Left lung (tissue), 4 donors: ENCODE measurements at regions not wholly inside any gene's neighbourhood (a gene's known extent, or its start where the extent isn't known, plus 50 kb on each side); places are given as distances from the start of the nearest gene placed in this dataset.

Source experiments
- ATAC-seq: fragments of 200-7000 bp; cut with Tn5 transposase; one replicate; pipeline ENCODE4 v1.9.1; 2020; ENCODE audit warnings: moderate library complexity
- DNase-seq, 4 donors: peaks; one replicate each; pipeline ENCODE4 v3.0.0-alpha.2; 2013 to 2020
- H3K27ac ChIP-seq, 2 donors: fragments of 200-600 bp; sonication (generic) in 1 of 2; one replicate each; pipeline versions ENCODE4 v1.5.0 to v1.8.0; 2020 to 2021
- H3K27me3 ChIP-seq, 2 donors: fragments of 200-600 bp; sonication (generic) in 1 of 2; one replicate each; pipeline versions ENCODE4 v1.5.0 to v1.8.0; 2020 to 2021
- H3K36me3 ChIP-seq, 2 donors: fragments of 200-600 bp; sonication (generic) in 1 of 2; one replicate each; pipeline versions ENCODE4 v1.5.0 to v1.8.0; 2020 to 2021
- H3K4me1 ChIP-seq, 2 donors: fragments of 200-600 bp; one replicate each; pipeline ENCODE4 v1.8.0; 2021
- H3K4me3 ChIP-seq, 2 donors: fragments of 200-600 bp; sonication (generic) in 1 of 2; one replicate each; pipeline versions ENCODE4 v1.5.0 to v1.8.0; 2020 to 2021; ENCODE audit warnings: mild to moderate bottlenecking in 1 of 2
- H3K9me3 ChIP-seq, 2 donors: fragments of 200-600 bp; sonication (generic) in 1 of 2; one replicate each; pipeline versions ENCODE4 v1.5.0 to v1.8.0; 2020 to 2021
- intact Hi-C, 2 donors: fragments of 100-400 bp; cut with DNase I; formaldehyde crosslinking; loops; one replicate each; pipeline versions ENCODE4 v1.11.2 to v1.14.2; 2022
- TF ChIP-seq, protein P1 (sequence below), 2 donors: fragments of 200-600 bp; sonication (generic) in 1 of 2; IDR thresholded peaks; one replicate each; pipeline versions ENCODE4 v1.5.0 to v1.8.0; 2021; ENCODE audit warnings: antibody characterized with exemption in 2 of 2
- donor health status: DM: no; HTN: yes; CAD: no.
- donor health status: DM: no; HTN: no; CAD: no.

- ATAC-seq (no peak), DNase-seq (no peak)
- no peak overlapping the region for H3K4me3 ChIP-seq
- TF ChIP-seq, protein P1, sequence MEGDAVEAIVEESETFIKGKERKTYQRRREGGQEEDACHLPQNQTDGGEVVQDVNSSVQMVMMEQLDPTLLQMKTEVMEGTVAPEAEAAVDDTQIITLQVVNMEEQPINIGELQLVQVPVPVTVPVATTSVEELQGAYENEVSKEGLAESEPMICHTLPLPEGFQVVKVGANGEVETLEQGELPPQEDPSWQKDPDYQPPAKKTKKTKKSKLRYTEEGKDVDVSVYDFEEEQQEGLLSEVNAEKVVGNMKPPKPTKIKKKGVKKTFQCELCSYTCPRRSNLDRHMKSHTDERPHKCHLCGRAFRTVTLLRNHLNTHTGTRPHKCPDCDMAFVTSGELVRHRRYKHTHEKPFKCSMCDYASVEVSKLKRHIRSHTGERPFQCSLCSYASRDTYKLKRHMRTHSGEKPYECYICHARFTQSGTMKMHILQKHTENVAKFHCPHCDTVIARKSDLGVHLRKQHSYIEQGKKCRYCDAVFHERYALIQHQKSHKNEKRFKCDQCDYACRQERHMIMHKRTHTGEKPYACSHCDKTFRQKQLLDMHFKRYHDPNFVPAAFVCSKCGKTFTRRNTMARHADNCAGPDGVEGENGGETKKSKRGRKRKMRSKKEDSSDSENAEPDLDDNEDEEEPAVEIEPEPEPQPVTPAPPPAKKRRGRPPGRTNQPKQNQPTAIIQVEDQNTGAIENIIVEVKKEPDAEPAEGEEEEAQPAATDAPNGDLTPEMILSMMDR (IDR thresholded peaks at IDR 0.05), result no peak
- H3K9me3 ChIP-seq, result no peaks in the 10 kb centered on the region
- intact Hi-C loops, result no loop called here
- no peaks in the 10 kb centered on the region for H3K36me3 ChIP-seq
- H3K27ac ChIP-seq, result no peak overlapping the region
- no peaks in the 10 kb centered on the region for H3K4me1 ChIP-seq
- H3K27me3 ChIP-seq, result no peaks in the 10 kb centered on the region
Measured at GRCh38 chr1:244150071-244150470, 99.0 kb downstream of the ZBTB18 start.

- intact Hi-C loops, result no loop called here
- Histone ChIP-seq H3K27ac (no peak overlapping the region), H3K4me3 (no peak overlapping the region), H3K4me1 (no peaks in the 10 kb centered on the region), H3K36me3 (no peaks in the 10 kb centered on the region), H3K27me3 (no peaks in the 10 kb centered on the region), H3K9me3 (no peaks in the 10 kb centered on the region)
- TF ChIP-seq, protein P1 (IDR thresholded peaks at IDR 0.05), result no peak
- ATAC-seq (no peak), DNase-seq (no peak)
Measured at GRCh38 chr1:244150665-244151064, 99.6 kb downstream of the ZBTB18 start.

DNA sequence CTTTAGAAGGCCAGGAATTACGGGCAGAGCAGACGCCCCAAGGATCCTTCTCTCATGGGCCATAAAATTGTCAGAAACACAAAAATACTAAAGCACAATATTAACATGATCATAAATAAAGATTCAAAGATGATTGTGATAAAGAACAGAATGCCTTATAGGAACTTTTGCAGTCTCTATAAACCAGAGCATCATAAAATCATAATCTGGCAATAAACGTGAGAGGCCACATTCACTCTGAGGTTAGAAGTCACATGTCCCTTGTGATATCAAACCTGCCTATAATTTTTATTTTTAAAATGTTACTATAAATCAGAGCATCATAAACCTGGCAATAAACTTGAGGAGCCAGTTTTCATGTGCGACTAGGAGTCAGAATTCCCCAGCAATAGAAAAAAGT, 100.5 kb downstream of the ZBTB18 start:
- no peak overlapping the region for H3K27ac ChIP-seq
- DNase-seq (no peak), ATAC-seq (no peak)
- H3K36me3 ChIP-seq, result no peaks in the 10 kb centered on the region
- H3K9me3 ChIP-seq, result no peaks in the 10 kb centered on the region
- TF ChIP-seq, protein P1 (IDR thresholded peaks at IDR 0.05), result no peak
- H3K4me3 ChIP-seq, result no peak overlapping the region
- no peaks in the 10 kb centered on the region for H3K4me1 ChIP-seq
- H3K27me3 ChIP-seq, result no peaks in the 10 kb centered on the region
- intact Hi-C loops, result no loop called here

DNA sequence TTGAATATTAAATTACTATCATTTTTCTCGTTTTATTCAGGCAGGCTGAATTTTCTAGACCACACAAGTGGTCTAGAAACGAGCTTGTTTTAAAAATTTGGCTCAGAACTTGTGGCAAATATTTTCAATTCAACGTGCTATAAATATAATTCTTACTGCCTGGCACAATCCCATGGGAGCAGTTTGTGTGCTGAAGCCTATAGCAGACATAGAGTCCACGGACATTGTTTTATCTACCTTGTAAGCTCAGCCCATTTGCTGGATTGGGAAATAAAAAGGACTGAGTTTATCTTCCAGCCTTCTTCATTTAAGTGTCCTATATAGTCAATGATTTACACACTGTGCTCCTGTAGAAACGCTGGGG, 103.4 kb downstream of the ZBTB18 start:
- Histone ChIP-seq H3K27me3 (no peaks in the 10 kb centered on the region), H3K27ac (no peak overlapping the region), H3K9me3 (no peaks in the 10 kb centered on the region), H3K36me3 (no peaks in the 10 kb centered on the region), H3K4me3 (no peak overlapping the region), H3K4me1 (no peaks in the 10 kb centered on the region)
- no peak for ATAC-seq
- TF ChIP-seq, protein P1 (IDR thresholded peaks at IDR 0.05), result no peak
- intact Hi-C loops, result no loop called here
- no peak for DNase-seq

GRCh38 chr1:244154872-244155531, 103.9 kb downstream of the ZBTB18 start:
- intact Hi-C loops, result no loop called here
- TF ChIP-seq, protein P1 (IDR thresholded peaks at IDR 0.05), result no peak

More at GRCh38 chr1:244154872-244155531, 103.9 kb downstream of the ZBTB18 start:
- Histone ChIP-seq H3K27ac (no peak overlapping the region), H3K27me3 (no peaks in the 10 kb centered on the region), H3K4me3 (no peak overlapping the region), H3K4me1 (no peaks in the 10 kb centered on the region), H3K36me3 (no peaks in the 10 kb centered on the region), H3K9me3 (no peaks in the 10 kb centered on the region)
- DNase-seq, result no peak
- no peak for ATAC-seq
